Esophagus muscularis mucosa (tissue), 4 donors: ENCODE measurements at regions not wholly inside any gene's neighbourhood (a gene's known extent, or its start where the extent isn't known, plus 50 kb on each side); places are given as distances from the start of the nearest gene placed in this dataset.

Experiments used
- DNase-seq: peaks from one replicate; pipeline ENCODE4 v3.0.0-alpha.2; 2017; ENCODE audit errors: extremely low spot score
- H3K27ac ChIP-seq, 4 donors: fragments of 200-600 bp; sonication (generic); replicated peaks in 1 of 4; 1 replicate in 3 of 4; 2 replicates in 1 of 4; pipeline ENCODE4 v1.5.1; 2016 to 2019; ENCODE audit warnings: mild to moderate bottlenecking in 1 of 4
- H3K27me3 ChIP-seq, 4 donors: fragments of 200-600 bp; sonication (generic); one replicate each; pipeline versions ENCODE4 v1.5.1 to v1.6.0; 2016 to 2019
- H3K36me3 ChIP-seq, 4 donors: fragments of 200-600 bp; sonication (generic); one replicate each; pipeline ENCODE4 v1.5.1; 2016 to 2019
- H3K4me1 ChIP-seq, 4 donors: fragments of 200-600 bp; sonication (generic); one replicate each; pipeline ENCODE4 v1.5.1; 2016 to 2019
- H3K4me3 ChIP-seq, 4 donors: fragments of 200-600 bp; sonication (generic); 1 replicate in 2 of 4; 2 replicates in 2 of 4; pipeline ENCODE4 v1.5.1; 2016 to 2019; ENCODE audit warnings: mild to moderate bottlenecking in 4 of 4, moderate library complexity in 1 of 4
- H3K9me3 ChIP-seq, 4 donors: fragments of 200-600 bp; sonication (generic); 1 replicate in 3 of 4; 2 replicates in 1 of 4; pipeline ENCODE4 v1.5.1; 2016 to 2019
- CTCF ChIP-seq, 3 experiments: fragments of 200-600 bp in 2 of 3; fragments of 450-650 bp in 1 of 3; sonication (generic) in 2 of 3; IDR thresholded peaks; one replicate each; pipeline ENCODE4 v1.5.1; 2017 to 2019; ENCODE audit warnings: antibody characterized with exemption in 3 of 3, mild to moderate bottlenecking in 2 of 3, moderate library complexity in 1 of 3
- EP300 ChIP-seq: sonication (generic); formaldehyde crosslinking; IDR thresholded peaks from one replicate; pipeline ENCODE4 v1.6.1; 2017; ENCODE audit warnings: antibody characterized with exemption
- POLR2A ChIP-seq: fragments of 450-650 bp; IDR thresholded peaks from one replicate; pipeline ENCODE4 v1.6.1; 2017; ENCODE audit warnings: antibody characterized with exemption, moderate library complexity, mild to moderate bottlenecking, low read depth
- POLR2AphosphoS5 ChIP-seq, 2 donors: sonication (generic); formaldehyde crosslinking; IDR thresholded peaks; one replicate each; pipeline ENCODE4 v1.6.1; 2017; ENCODE audit warnings: antibody characterized with exemption in 2 of 2
- WGBS: methylation state at CpG from one replicate; pipeline ENCODE4 v1.1.5; 2018; 5-methylcytosine and 5-hydroxymethylcytosine counted together
- intact Hi-C: fragments of 100-400 bp; cut with DNase I; formaldehyde crosslinking; loops from one replicate; pipeline ENCODE4 v1.15.1; 2023

GRCh38 chr14:47772652-47773051, 97.2 kb upstream of the MDGA2 start:
- H3K27me3 ChIP-seq, result no peaks in the 10 kb centered on the region
- no peak for DNase-seq
- no peak overlapping the region for H3K4me3 ChIP-seq
- TF ChIP-seq POLR2A (no peak), CTCF (IDR thresholded peaks at IDR 0.05) (no peak), EP300 (no peak), POLR2AphosphoS5 (IDR thresholded peaks at IDR 0.05) (no peak)
- no peaks in the 10 kb centered on the region for H3K9me3 ChIP-seq
- H3K4me1 ChIP-seq, result no peaks in the 10 kb centered on the region
- WGBS, result 92% methylated on average over 1 of the region's 1 CpG
- H3K36me3 ChIP-seq, result no peaks in the 10 kb centered on the region
- no peak overlapping the region for H3K27ac ChIP-seq
- intact Hi-C loops, result no loop called here

DNA sequence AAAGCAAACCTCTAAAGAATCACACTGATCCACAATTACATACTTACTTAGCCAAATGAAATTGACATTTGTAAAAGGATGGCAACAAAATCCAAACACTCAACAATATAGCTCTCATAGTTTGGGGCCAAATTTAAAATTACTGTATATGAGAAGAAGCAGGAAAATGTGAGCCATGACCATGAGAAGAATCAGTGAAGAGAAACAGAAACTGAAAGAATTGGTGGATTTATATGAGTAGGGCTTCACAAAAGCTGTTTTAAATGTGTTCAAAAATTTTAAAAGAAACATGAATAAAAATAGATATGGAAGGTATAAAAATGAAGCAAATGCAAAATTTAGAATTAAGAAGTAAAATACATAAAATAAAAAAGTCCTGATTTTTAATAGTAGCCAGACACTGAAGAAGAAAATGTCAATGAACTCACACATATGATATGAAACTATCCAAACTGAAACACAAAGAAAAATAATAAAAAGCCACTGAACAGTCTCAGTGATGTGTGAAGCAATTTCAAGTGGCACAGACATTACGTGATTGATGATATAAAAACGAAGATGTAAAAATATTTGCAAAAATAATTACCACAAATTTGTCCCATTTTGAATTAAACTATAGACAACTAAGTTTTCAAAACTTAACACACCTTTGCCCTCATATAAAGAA, 87.9 kb upstream of the MDGA2 start:
- 86% methylated on average over 2 of the region's 2 CpGs for WGBS
- H3K27me3 ChIP-seq, result no peaks in the 10 kb centered on the region
- intact Hi-C loops, result no loop called here

DNA sequence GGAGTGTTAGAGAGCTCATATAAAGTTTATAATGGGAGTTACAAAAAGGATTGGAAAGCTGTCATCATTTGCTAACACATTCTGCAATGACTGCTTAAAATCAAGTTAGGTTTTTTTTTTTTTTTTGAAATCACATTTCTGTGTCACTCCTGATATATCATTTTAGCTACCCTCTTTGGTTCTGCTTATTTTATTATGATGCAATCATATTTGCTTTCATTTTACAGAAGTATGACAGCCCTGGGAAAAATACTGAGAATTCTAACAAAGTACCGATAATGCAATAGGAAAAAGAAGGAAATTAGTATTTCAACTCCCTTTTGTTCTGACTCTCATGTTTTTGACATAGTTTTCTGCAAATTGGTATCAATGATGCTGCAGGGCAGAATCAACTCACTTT, 71.6 kb upstream of the MDGA2 start:
- Histone ChIP-seq H3K27me3 (no peaks in the 10 kb centered on the region), H3K9me3 (no peaks in the 10 kb centered on the region), H3K4me1 (no peaks in the 10 kb centered on the region), H3K4me3 (no peak overlapping the region), H3K36me3 (no peaks in the 10 kb centered on the region), H3K27ac (no peak overlapping the region)
- intact Hi-C loops, result no loop called here
- WGBS, result 79% methylated on average over 1 of the region's 1 CpG
- TF ChIP-seq CTCF (IDR thresholded peaks at IDR 0.05) (no peak), POLR2AphosphoS5 (IDR thresholded peaks at IDR 0.05) (no peak), EP300 (no peak), POLR2A (no peak)
- DNase-seq, result no peak

More for the DNA sequence above, 87.9 kb upstream of the MDGA2 start:
- Histone ChIP-seq H3K9me3 (no peaks in the 10 kb centered on the region), H3K4me3 (no peak overlapping the region), H3K4me1 (no peaks in the 10 kb centered on the region), H3K36me3 (no peaks in the 10 kb centered on the region), H3K27ac (no peak overlapping the region)
- TF ChIP-seq EP300 (no peak), CTCF (IDR thresholded peaks at IDR 0.05) (no peak), POLR2AphosphoS5 (IDR thresholded peaks at IDR 0.05) (no peak), POLR2A (no peak)
- DNase-seq, result no peak

- TF ChIP-seq POLR2A (no peak), EP300 (no peak), CTCF (IDR thresholded peaks at IDR 0.05) (no peak)
- intact Hi-C loops, result no loop called here
- H3K9me3 ChIP-seq, result no peaks in the 10 kb centered on the region
- H3K36me3 ChIP-seq, result no peaks in the 10 kb centered on the region
- H3K27me3 ChIP-seq, result no peaks in the 10 kb centered on the region
- H3K27ac ChIP-seq, result no peak overlapping the region
- WGBS, result 73% methylated on average over 1 of the region's 1 CpG
- no peak for DNase-seq
- no peaks in the 10 kb centered on the region for H3K4me1 ChIP-seq
- no peak overlapping the region for H3K4me3 ChIP-seq
Measured at GRCh38 chr14:47744155-47744554, 68.8 kb upstream of the MDGA2 start.

- H3K9me3 ChIP-seq, result no peaks in the 10 kb centered on the region
- H3K27me3 ChIP-seq, result no peaks in the 10 kb centered on the region
- H3K27ac ChIP-seq, result no peak overlapping the region
- intact Hi-C loops, result no loop called here
- 43% methylated on average over 1 of the region's 1 CpG for WGBS
- H3K4me1 ChIP-seq, result no peaks in the 10 kb centered on the region
- TF ChIP-seq POLR2AphosphoS5 (IDR thresholded peaks at IDR 0.05) (no peak), CTCF (IDR thresholded peaks at IDR 0.05) (no peak), POLR2A (no peak), EP300 (no peak)
- DNase-seq, result no peak
- no peak overlapping the region for H3K4me3 ChIP-seq
- no peaks in the 10 kb centered on the region for H3K36me3 ChIP-seq
Measured at GRCh38 chr14:47739541-47739940, 64.1 kb upstream of the MDGA2 start.
